HG03066 (cell line): ENCODE measurements at regions not wholly inside any gene's neighbourhood (a gene's known extent, or its start where the extent isn't known, plus 50 kb on each side); places are given as distances from the start of the nearest gene placed in this dataset.
"Not testable (repeated sequence)": the region's sequence is repeated elsewhere in the genome, so short reads cannot be mapped to it uniquely, and the experiment has no call there.

ENCODE experiments used
- ATAC-seq: cut with Tn5 transposase; IDR thresholded peaks from one replicate; pipeline ENCODE4 v1.9.1; 2021; ENCODE audit warnings: low read depth; ENCODE audit not compliant: unreplicated experiment

DNA sequence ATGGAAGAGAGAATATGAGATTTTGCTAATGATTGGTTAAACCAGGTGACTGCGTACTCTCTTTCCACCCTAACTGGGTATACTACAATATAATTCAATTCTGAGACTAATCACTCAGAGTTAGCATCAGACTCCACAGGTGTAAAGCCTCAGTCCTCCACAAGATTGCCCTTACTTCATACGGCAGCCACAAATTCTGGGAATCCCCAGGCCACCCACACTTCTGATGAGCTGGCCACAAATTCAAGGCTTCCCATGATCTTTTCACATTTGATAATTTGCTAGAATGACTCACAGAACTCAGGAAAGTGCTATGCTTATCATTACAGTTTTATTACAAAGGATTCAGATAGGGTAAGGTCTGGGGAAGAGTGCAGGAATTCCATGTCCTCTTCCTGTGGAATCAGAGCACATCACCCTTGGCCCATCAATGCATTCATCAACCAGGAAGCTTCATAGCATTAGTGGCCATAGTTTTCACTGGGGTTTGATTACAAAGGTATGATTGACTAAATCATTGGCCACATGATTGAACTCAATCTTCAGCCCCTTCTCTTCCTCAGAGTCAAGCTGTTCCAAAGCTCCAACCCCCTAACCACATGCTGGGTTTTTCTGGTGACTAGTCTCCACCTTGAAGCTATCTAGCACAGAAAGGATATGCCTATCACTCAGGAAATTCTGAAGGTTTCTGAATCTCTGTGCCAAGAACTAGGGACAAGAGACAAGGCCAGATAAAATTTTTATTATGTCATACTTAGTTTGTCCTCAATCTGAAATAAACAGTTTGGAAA lies 131.7 kb downstream of the HHIPL2 start:
- ATAC-seq = no peak

DNA sequence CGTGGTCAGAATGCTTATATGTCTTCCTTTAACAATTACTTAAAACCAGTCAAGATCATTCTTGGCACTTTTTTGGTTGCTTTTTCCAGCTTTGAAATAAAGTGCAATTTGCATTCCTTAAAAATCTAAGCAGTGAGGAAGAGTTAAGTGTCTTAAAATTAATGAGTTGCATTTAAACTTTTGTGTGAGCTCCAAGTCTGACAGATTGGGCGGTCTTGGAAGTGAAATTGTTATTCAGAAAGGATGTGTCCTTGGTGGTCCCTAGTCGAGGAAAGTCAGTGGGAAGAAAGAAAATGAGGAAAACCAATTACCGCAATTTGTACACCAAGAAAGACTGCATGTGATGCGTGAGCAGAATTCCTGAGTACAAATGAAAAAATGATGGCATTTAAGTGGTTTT lies 132.5 kb downstream of the HHIPL2 start:
- ATAC-seq = no peak

DNA sequence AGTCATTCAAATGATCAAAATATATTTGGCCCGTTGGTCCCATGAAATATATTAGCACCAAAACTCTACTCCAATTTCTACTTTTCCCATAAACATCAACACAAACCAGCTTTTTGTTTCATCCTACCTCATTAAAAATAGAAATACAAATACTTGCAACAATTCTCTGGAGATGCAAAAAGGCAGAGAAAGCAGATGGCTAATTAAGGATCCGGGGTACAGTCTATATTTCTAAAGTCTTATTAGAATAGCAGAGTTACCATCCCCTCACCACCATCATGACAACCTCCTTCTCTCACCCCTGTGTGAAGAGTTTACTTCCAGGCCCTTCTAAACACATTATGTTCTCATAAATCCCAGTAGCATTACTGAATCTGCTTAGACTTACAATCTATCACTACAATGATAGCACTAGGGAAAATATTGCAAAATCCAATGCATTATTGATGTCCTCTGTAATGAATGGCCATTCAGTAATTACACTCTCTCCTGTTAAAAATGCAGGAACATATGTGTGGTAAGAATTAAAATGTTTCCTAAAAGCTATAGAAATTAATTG lies 133.8 kb downstream of the HHIPL2 start:
- no peak for ATAC-seq

DNA sequence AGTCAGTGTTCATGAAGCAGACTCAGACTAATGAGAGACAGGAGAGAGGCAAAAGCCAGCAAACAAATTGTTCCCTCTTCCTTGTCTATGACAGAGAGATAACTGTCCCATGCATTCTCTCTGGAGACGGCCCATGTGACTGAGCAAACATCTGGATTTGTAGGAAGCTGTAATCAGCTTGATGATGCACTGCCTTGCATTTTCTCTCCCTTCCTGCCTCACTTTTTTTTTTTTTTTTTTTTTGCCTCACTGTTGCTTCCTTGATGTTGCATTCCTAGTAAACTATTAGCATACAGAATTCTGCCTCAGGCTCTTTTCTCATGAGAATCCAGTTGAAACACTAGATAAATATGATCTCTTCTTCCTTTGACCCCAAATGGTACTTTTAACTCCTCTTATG lies 134.5 kb downstream of the HHIPL2 start:
- ATAC-seq = no peak

DNA sequence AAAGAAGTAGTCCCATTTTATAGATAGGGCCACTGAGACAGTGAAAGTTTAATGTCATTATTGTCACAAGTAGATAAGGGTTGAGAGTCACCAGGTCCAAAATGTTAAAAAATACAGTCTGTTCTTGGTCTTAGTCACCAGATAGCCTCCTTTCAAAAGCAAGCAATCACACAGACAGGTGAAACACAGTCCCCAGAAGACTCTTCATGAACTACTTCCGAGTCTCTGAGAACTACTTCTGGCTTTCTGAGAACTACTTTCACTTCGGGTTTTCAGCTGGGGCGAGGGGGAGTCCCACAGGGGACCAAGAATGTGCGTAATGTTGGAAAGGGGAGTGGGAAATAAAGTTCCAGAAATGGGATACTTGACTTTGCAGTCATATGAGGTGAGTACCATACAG lies 143.2 kb downstream of the HHIPL2 start:
- ATAC-seq = peak; percentile 94

DNA sequence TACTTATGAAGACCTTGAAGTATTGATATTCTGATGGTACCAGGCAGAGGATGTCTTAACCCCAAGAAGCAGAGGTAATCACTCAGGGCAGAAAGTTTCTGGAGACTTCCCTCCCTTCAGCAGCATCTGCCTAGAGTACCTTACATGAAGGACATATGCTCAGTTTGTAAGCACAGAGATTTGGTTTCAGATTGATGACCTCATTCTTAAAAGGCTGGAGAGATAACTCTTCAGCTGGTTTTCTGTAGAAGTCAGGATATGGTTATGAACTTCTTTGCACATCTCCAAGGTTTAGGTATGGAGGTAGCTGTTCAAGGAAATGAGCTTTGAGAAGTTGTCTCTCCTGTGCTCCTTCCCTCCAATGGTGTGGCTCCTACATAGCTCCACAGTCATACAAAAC lies 148.7 kb downstream of the HHIPL2 start:
- ATAC-seq = no peak

DNA sequence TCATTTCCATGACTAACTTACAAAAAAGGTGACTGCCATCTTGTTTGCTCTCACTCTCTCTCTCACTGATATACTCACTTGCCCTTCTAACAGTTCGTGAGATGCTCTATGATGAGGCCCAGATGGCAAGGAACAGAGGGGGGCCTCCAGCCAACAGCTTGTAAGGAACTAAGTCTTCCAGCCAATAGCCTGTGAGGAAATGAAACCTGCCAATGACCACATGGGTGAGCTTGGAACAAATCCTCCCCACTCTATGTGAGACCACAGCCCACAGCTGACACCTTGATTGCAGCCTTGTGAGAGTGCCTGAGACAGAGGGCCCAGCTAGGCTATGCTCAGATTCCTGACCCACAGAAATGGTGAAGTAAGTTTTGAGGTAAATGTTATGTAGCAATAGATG lies 153.7 kb downstream of the HHIPL2 start:
- ATAC-seq = no peak

DNA sequence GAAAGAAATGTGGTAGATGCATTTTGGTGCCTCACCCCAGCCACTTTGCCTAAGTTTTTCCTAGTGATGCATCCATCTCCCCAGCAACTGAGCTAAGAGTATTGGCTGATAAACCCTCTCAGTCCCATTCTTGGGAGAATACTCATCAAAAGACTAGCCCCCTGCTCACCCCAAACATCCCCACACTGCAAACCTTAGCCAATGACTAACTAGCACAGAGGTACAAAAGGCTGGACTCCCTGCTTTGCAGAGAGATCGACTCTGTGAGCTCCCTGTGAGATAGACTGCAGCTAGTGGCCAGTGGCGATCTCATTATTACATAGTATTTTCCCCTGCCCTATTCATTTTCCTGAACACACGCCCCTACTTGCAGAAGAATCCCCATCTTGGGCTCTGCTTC lies 155.3 kb downstream of the HHIPL2 start:
- no peak for ATAC-seq

DNA sequence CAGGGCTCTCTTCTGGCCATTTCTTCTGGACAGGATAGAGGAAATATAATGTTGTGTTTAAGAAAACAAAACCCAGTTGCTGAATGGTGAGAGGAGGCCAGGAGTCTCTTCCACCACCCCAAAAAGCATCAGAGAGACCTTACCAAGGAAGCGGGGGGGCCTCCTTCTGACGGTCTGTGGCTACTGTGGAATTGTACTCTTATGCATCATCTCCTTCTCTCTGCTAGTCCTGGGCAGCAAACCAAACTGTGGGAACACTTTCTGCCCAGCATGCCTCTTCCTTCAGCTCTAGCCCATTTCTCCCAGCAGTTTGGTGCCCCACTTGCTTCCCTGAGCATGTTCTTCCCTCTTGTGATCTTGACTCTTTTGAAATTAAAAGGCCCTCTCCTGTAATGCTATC lies 157.7 kb downstream of the HHIPL2 start:
- ATAC-seq = no peak

DNA sequence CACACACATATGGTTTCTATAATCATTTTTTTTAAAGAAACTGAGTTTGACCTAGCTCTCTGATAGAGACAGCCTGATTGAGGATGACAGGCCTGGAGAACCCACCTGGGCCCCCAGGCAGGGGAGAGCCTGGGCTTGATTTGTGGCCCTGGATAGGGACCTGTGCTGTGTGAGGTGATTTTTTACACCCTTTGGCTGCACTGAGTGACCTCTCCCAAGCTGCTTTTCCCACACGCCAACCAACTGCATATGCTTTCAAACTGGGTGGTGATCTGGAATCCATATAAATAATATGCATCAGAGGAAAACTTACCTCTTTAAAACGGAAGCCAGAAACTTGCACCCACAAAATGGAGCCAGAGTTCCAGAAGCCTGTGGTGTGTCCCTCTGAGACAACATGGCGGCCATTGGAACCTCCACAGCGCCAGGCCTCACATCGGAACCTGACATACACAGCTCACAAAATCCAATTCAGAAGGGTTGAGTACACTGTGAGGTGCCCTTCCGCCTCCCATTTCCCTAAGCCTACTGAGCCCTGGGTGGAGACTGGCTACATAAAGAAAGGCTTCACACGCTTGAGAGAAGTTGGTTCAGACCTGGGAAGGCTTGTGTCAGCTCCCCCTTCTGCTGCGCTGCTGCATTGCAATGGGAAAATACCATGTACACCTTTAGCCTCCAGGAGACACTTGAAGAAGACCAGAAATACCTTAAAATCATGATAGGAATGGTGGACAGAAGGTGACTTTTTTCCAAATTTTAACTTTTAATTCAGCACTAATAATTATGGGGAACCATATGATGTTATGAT lies 160.7 kb downstream of the HHIPL2 start:
- no peak for ATAC-seq

DNA sequence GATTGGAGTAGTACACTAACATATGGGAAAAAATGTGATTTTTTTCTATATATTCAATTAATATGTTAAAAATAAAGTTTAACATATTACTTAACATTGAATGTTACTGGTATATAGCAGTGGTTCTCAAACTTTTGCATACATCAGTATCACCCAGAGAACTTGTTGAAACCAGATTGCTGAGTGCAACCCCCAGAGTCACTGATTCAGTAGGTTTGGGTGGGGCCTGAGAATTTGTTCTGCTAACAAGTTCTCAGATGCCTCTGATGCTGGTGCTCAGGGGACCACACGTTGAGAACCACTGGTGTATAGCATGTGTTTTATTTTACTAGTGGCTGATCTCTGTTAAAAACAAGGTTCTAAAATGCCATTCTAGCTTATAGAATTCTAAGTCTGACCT lies 161.9 kb downstream of the HHIPL2 start:
- no peak for ATAC-seq

DNA sequence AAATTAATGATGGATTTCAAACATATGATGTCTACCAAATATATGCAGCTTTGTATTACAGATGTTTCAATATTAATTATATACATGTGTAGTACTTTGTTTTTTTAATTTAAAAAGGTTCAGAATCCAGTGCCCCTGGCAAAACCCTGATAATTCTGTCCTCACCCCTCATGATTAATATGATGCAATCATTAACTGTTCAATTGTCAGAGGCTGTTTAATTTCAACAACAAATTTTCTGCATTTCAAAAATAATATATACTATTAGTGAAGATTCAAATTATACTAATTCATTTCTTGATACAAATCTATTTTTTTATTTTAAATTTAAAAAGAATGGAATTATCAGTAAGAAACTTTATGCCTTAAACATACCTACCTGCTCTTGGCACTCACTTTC lies 162.6 kb downstream of the HHIPL2 start:
- ATAC-seq = no peak

DNA sequence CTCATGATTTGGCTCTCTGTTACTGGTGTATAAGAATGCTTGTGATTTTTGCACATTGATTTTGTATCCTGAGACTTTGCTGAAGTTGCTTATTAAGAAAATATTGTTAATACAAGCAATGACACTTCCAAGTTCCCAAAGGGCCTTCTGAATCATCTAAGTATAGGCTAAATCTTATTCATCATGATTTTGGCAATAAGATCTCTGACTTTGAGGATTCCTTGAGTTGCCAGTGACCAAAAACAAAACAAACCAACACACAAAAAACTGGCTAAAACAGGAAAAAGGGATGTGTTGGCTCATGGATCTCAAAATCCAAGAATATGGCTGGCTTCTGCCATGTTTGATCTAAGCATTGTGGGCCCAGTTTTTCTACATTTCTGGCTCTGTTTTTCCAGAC lies 163.4 kb downstream of the HHIPL2 start:
- ATAC-seq = no peak

DNA sequence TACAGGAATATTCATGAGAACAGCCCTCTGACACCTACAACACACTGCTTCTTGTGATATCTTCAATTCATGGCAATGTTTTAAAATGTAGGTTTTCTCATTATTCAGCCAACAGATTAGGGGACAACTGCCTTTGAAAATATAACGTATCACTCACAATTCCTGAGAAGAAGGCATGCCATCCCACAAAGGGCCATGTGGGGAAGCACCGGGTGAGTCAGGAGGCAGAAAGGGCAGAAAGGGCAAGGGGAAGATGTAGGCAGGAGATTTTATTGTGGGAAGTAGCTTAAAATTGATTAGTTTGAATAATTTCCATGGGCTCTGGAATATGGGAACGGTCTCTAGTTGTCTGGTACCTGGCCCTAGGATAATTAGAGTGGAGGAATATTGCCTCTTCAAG lies 165.7 kb downstream of the HHIPL2 start:
- ATAC-seq = no peak

DNA sequence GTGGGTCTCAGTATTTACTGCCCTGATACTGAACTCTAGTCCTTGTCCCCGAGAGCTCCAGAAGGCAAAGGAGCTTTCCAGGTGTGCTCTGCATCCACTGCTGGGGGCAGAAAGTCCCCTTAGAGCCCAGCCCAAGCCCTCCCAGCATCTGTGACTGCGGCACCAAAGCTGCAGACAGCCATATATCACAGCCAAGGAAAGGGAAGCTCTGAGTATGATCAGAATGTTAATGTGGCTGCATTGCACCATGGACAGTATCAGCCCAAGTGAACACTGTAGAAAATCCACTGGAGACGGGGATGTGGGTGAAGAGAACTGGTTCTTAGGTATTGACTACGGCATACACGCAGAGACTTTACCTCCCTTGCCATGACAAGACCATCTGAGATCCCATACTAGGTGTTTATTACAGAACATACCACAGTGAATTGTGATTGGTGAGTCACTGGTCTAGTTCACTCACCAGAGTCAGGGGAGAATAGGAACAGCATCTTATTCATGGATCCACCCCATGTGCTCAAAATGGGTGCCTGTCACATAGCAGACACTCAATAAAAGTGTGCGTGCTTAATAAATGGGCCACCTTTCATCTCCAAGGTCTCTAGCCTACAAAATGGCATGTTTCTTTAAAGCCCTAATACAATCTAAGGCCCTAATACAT lies 170.3 kb downstream of the HHIPL2 start:
- ATAC-seq = no peak

DNA sequence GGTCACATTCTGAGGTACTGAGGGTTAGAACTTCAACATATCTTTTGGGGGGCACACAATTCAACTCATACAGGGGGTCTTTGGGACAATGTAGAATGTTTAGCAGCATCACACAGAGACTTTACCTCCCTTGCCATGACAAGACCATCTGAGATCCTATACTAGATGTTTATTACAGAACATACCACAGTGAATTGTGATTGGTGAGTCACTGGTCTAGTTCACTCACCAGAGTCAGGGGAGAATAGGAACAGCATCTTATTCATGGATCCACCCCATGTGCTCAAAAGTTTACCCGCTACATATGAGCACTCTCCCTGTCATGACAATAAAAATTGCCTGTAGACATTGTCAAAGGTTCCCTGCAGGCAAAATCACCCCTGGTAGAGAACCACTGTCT lies 171.1 kb downstream of the HHIPL2 start:
- not testable (repeated sequence) for ATAC-seq

DNA sequence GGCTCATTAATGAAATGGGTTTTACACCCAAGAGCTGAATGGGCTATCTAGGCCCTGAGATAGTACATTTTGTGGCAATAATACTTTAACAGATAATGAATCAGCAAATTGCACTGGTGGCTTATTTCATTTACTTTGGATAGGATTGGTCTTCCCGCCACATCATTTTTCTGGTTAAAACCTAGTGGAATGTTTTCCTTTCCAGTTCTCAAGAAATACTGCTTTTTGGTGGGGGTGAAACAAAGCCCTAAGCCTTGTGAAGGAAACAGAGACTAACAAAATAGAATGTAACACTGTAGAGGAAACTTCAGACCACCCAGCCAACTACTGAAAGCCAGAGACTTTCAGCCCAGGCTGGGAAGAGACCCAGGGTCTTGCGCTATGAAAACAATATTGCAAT lies 172.2 kb downstream of the HHIPL2 start:
- ATAC-seq = no peak

DNA sequence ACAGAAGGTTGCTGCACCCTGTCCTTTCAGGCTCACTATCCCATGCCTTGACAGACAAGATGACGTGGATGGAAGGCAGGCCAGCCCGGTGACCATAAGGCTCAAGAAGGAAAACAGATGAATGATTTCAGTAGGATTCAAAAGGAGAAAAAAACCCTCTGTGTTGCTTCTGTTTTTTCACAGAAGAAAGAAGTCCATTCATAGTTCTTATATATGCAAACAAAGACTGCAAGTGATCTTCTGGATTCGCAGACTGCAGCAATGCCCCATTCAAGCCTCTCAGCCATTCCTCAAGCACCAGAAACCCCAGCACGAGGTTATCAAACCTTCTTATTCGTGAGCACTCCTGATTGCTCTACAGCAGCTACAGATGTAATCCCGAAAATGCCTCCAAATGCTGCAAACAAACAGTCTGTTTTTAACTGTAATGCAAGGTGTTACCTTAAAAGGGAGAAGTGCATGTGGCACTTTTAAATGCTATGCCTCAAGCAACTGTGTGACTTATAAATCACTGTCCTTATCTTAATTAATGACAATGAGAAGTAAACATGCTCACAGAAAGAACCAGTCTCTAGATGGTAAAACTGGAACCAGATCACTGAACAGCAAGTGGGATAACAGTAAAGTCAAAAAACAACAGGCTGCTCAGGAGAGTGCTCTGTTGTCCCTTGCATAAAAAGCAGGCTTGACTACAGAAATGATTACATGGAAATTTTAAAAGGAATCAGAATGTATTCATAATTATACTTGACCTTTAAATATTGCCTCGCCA lies 173.9 kb downstream of the HHIPL2 start:
- ATAC-seq = no peak

DNA sequence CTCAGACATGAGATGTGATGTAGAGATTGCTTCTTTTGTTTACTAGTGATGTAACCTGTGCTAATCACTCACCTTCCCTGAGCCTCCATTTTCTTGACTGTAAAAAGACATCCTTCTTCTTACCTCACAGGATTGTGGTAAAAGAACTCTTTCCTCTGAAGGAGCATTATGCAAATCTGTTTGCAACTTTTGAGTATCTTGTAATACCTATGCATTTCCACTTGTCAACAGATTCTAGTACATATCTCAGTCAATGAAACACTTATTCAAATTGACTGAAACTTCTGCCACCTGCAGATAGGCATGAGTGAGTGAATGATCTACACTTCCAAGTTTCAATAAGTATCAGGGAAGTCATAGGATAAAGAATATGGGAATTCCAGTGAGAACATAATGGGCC lies 174.7 kb downstream of the HHIPL2 start:
- peak; percentile 79 for ATAC-seq

DNA sequence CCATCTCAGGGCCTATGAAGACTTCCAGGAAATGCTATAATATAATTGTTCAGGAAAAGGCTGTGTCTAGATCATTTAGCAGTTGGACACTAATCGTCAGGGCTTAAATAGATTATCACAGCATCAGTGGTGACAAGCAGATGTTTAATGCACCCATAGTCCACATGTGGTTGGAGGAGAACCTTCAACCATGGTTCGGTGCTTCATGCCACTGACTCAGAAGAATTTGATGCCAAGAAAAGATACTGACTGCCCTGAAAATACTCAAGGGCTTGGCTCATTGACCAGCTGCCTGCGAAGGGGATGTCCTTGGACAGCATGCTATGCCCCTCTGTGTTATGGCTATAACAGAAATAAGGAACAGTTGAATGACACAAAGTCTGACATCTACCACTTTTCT lies 175.7 kb downstream of the HHIPL2 start:
- no peak for ATAC-seq
